Neural progenitor cell (in vitro differentiated cells): ENCODE measurements at regions not wholly inside any gene's neighbourhood (a gene's known extent, or its start where the extent isn't known, plus 50 kb on each side); places are given as distances from the start of the nearest gene placed in this dataset.

ENCODE experiments used
- DNase-seq: peaks from one replicate; pipeline ENCODE4 v3.0.0-alpha.2; 2016; ENCODE audit warnings: low spot score
- H2AFZ ChIP-seq: fragments of 200-600 bp; sonication (generic); replicated peaks from 2 replicates; pipeline ENCODE4 v1.6.1; 2016; ENCODE audit warnings: antibody characterized with exemption
- H3F3A ChIP-seq: fragments of 200-600 bp; sonication (generic); 2 replicates; pipeline ENCODE4 v1.6.1; 2016; ENCODE audit warnings: antibody characterized with exemption, low read depth
- H3K27ac ChIP-seq: fragments of 200-600 bp; sonication (generic); 2 replicates; pipeline ENCODE4 v1.5.1; 2016; ENCODE audit warnings: mild to moderate bottlenecking
- H3K27me3 ChIP-seq: fragments of 200-600 bp; sonication (generic); 2 replicates; pipeline ENCODE4 v1.6.1; 2016; ENCODE audit warnings: mild to moderate bottlenecking, moderate library complexity
- H3K36me3 ChIP-seq: fragments of 200-600 bp; sonication (generic); 2 replicates; pipeline ENCODE4 v1.5.1; 2016
- H3K4me1 ChIP-seq: fragments of 200-600 bp; sonication (generic); 2 replicates; pipeline ENCODE4 v1.6.1; 2016; ENCODE audit warnings: mixed run types
- H3K4me2 ChIP-seq: fragments of 200-600 bp; sonication (generic); 2 replicates; pipeline ENCODE4 v1.6.1; 2016
- H3K4me3 ChIP-seq: fragments of 200-600 bp; sonication (generic); 2 replicates; pipeline ENCODE4 v1.5.1; 2016
- H3K79me2 ChIP-seq: fragments of 200-600 bp; sonication (generic); 2 replicates; pipeline ENCODE4 v1.6.1; 2016; ENCODE audit warnings: low read depth
- H3K9ac ChIP-seq: fragments of 200-600 bp; sonication (generic); 2 replicates; pipeline ENCODE4 v1.6.1; 2016
- H3K9me3 ChIP-seq: fragments of 200-600 bp; sonication (generic); 2 replicates; pipeline ENCODE4 v1.5.1; 2016; ENCODE audit warnings: low read depth
- H4K20me1 ChIP-seq: fragments of 200-600 bp; sonication (generic); 2 replicates; pipeline ENCODE4 v1.6.1; 2016; ENCODE audit warnings: low read depth
- H3K27ac Mint-ChIP-seq: 3 replicates; pipeline ENCODE4 v1.8.0; 2021; ENCODE audit warnings: mixed read lengths
- H3K27me3 Mint-ChIP-seq: 2 replicates; pipeline ENCODE4 v1.8.0; 2022; ENCODE audit warnings: low read depth, mild to moderate bottlenecking, inconsistent platforms, moderate library complexity, mixed read lengths; ENCODE audit not compliant: insufficient read depth
- H3K36me3 Mint-ChIP-seq: 3 replicates; pipeline ENCODE4 v1.8.0; 2021; ENCODE audit warnings: mixed read lengths
- H3K4me1 Mint-ChIP-seq: 3 replicates; pipeline ENCODE4 v1.8.0; 2021; ENCODE audit warnings: mixed read lengths
- H3K4me3 Mint-ChIP-seq: 3 replicates; pipeline ENCODE4 v1.8.0; 2021; ENCODE audit warnings: mild to moderate bottlenecking, moderate library complexity, mixed read lengths
- H3K9me3 Mint-ChIP-seq: 3 replicates; pipeline ENCODE4 v1.8.0; 2020; ENCODE audit warnings: mixed read lengths
- EZH2 ChIP-seq: fragments of 200-600 bp; sonication (generic); IDR thresholded peaks from 2 replicates; pipeline ENCODE4 v1.6.1; 2017; ENCODE audit warnings: antibody characterized with exemption, mild to moderate bottlenecking, moderate library complexity
- EZH2phosphoT487 ChIP-seq: fragments of 200-600 bp; sonication (generic); IDR thresholded peaks from 2 replicates; pipeline ENCODE4 v1.6.1; 2017; ENCODE audit warnings: antibody characterized with exemption
- TF ChIP-seq, protein P1 (sequence below): fragments of 200-600 bp; sonication (generic); IDR thresholded peaks from 2 replicates; pipeline ENCODE4 v1.5.1; 2017; ENCODE audit warnings: antibody characterized with exemption, mild to moderate bottlenecking

DNA sequence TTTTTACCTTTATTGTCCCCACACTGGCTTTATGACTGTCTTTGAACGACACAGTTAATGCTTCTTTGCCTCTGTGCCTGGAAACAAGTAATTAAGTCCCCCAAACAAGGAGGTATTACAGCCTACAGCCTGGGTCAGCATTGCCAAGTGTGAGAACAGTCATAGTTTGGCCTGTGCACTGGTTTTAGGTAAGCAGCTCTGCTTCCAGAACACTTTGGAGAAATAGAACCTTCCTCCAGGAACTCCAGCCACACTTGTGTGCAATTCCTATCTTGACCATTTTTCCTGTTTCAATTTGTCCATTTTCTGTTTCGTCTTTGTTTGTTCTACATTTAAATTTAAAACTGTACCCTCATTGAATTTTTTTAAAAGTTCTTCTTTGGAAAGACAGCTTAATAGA lies 568.2 kb downstream of the TUSC7 start:
- Histone ChIP-seq H3K27ac (no peak overlapping the region), H2AFZ (no peak overlapping the region), H3K4me2 (no peak overlapping the region), H3K9ac (no peak overlapping the region), H4K20me1 (no peaks in the 10 kb centered on the region), H3K27me3 (no peaks in the 10 kb centered on the region), H3K9me3 (no peaks in the 10 kb centered on the region), H3F3A (no peaks in the 10 kb centered on the region), H3K79me2 (no peaks in the 10 kb centered on the region), H3K4me3 (no peak overlapping the region), H3K36me3 (no peaks in the 10 kb centered on the region), H3K4me1 (peaks cover 11% of the 10 kb centered on the region)
- H3K4me3 Mint-ChIP-seq: no peak overlapping the region
- no peaks in the 10 kb centered on the region for H3K36me3 Mint-ChIP-seq
- H3K4me1 Mint-ChIP-seq: no peaks in the 10 kb centered on the region
- no peaks in the 10 kb centered on the region for H3K27me3 Mint-ChIP-seq
- TF ChIP-seq EZH2 (no peak), EZH2phosphoT487 (no peak)
- TF ChIP-seq, protein P1, sequence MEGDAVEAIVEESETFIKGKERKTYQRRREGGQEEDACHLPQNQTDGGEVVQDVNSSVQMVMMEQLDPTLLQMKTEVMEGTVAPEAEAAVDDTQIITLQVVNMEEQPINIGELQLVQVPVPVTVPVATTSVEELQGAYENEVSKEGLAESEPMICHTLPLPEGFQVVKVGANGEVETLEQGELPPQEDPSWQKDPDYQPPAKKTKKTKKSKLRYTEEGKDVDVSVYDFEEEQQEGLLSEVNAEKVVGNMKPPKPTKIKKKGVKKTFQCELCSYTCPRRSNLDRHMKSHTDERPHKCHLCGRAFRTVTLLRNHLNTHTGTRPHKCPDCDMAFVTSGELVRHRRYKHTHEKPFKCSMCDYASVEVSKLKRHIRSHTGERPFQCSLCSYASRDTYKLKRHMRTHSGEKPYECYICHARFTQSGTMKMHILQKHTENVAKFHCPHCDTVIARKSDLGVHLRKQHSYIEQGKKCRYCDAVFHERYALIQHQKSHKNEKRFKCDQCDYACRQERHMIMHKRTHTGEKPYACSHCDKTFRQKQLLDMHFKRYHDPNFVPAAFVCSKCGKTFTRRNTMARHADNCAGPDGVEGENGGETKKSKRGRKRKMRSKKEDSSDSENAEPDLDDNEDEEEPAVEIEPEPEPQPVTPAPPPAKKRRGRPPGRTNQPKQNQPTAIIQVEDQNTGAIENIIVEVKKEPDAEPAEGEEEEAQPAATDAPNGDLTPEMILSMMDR: no peak
- no peak overlapping the region for H3K27ac Mint-ChIP-seq
- DNase-seq: no peak
- no peaks in the 10 kb centered on the region for H3K9me3 Mint-ChIP-seq

DNA sequence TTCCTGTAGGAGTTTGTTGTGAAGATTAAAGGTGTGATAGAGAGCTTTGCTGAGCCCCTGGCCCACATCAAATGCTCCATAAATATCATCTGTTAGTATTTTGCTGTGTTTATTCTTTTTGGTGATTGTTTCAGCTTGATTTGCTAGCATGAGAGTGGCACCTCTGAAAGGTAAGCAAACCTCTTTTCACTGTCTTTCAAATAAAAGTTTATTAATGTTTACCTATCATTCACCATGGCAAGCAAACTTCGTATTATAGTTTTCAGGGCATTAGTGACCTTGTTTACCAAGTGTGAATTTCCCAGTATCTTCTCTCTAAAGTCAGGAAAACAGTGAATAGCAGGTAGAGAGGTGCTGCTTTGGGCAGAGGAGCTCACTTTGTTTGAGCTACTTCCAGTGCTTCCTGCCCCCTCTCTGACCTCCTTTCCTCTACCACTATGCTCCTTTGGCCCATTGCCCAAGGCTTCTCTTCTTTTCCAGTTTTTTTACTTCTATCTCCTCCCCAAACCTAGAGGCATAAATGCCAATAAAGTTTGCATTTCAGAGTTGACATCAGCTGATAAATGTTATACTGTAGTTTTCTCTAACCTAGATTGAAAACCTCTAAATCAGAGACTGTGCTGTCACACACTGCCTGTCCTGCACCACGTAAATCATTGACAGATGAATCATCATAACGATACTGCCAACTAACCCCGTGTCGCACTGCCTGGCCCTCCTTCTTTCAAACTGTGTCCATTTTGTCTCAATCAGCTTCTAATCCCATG lies 569.0 kb downstream of the TUSC7 start:
- Mint-ChIP-seq H3K27me3 (no peaks in the 10 kb centered on the region), H3K9me3 (no peaks in the 10 kb centered on the region), H3K27ac (no peak overlapping the region), H3K36me3 (no peaks in the 10 kb centered on the region), H3K4me3 (no peak overlapping the region), H3K4me1 (no peaks in the 10 kb centered on the region)
- H2AFZ ChIP-seq: no peak overlapping the region
- no peak overlapping the region for H3K4me2 ChIP-seq
- no peak for DNase-seq
- H3K36me3 ChIP-seq: no peaks in the 10 kb centered on the region
- peaks cover 11% of the 10 kb centered on the region for H3K4me1 ChIP-seq
- no peak for TF ChIP-seq EZH2phosphoT487
- TF ChIP-seq, protein P1: no peak
- no peak for TF ChIP-seq EZH2
- no peak overlapping the region for H3K4me3 ChIP-seq
- no peak overlapping the region for H3K27ac ChIP-seq
- no peaks in the 10 kb centered on the region for H3K79me2 ChIP-seq
- H3K9me3 ChIP-seq: no peaks in the 10 kb centered on the region
- H4K20me1 ChIP-seq: no peaks in the 10 kb centered on the region
- H3F3A ChIP-seq: no peaks in the 10 kb centered on the region
- H3K9ac ChIP-seq: no peak overlapping the region
- no peaks in the 10 kb centered on the region for H3K27me3 ChIP-seq

DNA sequence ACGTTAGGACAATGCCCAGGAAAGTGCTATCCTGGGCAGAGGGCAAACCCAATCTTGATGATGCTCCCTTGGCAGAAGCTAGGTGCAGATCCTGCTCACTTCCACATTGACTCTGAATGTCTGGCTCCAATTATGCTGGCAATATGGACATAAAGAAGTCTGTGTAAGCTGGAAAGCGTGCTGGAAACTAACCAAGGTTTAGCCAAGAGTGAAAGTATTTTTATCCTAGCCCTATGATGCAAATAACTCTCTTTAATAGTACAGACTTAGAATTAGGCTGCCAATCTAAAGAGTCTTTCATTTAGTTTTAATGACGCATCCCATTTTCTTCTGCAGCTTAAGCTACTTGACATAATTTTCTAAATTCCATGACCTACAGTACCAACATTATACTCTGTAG lies 571.8 kb downstream of the TUSC7 start:
- Histone ChIP-seq H3K4me1 (peaks cover 11% of the 10 kb centered on the region), H3K4me2 (no peak overlapping the region), H3K36me3 (no peaks in the 10 kb centered on the region), H2AFZ (no peak overlapping the region), H3F3A (no peaks in the 10 kb centered on the region), H3K27ac (no peak overlapping the region), H3K9me3 (no peaks in the 10 kb centered on the region), H3K9ac (no peak overlapping the region), H3K79me2 (no peaks in the 10 kb centered on the region), H4K20me1 (no peaks in the 10 kb centered on the region), H3K27me3 (no peaks in the 10 kb centered on the region), H3K4me3 (no peak overlapping the region)
- no peak for DNase-seq
- Mint-ChIP-seq H3K4me1 (no peaks in the 10 kb centered on the region), H3K36me3 (no peaks in the 10 kb centered on the region), H3K27me3 (peaks cover 3% of the 10 kb centered on the region), H3K4me3 (no peak overlapping the region), H3K9me3 (no peaks in the 10 kb centered on the region), H3K27ac (no peak overlapping the region)
- TF ChIP-seq EZH2phosphoT487: no peak
- TF ChIP-seq, protein P1: no peak
- no peak for TF ChIP-seq EZH2
